HG02623 (cell line): ENCODE measurements at regions not wholly inside any gene's neighbourhood (a gene's known extent, or its start where the extent isn't known, plus 50 kb on each side); places are given as distances from the start of the nearest gene placed in this dataset.
"Not testable (repeated sequence)": the region's sequence is repeated elsewhere in the genome, so short reads cannot be mapped to it uniquely, and the experiment has no call there.

Experiments
- ATAC-seq: cut with Tn5 transposase; IDR thresholded peaks from one replicate; pipeline ENCODE4 v1.9.1; 2021; ENCODE audit warnings: moderate library complexity; ENCODE audit not compliant: unreplicated experiment

GRCh38 chr9:38195737-38196161 is 126.7 kb upstream of the SHB start:
- ATAC-seq, result no peak

DNA sequence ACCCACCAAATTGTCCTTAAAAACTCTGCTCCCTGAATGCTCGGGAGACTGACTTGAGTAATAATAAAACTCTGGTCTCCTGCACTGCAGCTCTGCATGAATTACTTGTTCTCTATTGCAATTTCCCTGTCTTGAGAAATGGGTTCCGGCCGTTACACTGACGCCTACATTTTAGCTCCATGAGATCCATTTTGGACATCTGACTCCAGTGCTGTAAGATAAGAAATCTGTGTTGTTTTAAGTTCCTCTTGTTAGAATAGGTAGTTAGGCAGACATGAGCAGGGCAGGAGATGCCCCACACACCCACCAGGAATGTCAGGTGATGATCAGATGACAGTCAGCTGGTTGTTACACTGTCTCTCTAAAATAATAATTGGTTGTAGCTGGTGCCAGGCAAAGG is 125.8 kb upstream of the SHB start:
- no peak for ATAC-seq

DNA sequence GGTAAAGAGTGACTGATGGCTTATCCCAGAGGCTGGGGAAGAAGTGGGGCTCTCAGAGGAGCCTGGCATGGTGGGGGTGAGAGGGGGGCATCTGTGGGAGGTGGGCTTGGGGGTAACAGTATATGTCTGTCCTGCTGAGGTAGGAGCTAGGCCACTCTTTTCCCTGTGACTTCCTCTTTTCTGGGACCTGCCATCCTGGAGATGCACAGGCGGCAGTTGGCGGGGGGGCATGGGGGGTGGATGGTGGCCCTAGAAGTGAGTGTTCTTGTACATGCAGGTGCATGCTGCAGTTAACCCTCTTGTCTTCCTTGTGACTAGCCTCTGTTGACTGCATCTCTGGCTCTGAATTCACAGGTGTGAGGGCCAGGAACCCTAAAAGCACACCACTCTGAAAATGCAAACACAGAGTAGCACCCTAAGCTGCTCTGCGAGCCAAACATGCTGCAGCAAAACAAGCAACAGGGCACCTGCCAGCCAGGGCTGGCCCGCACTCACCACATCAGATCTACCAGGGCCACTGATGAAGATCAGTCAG is 123.8 kb upstream of the SHB start:
- ATAC-seq, result no peak

- ATAC-seq, result no peak
These were observed 117.5 kb upstream of the SHB start for GRCh38 chr9:38186404-38187115.

DNA sequence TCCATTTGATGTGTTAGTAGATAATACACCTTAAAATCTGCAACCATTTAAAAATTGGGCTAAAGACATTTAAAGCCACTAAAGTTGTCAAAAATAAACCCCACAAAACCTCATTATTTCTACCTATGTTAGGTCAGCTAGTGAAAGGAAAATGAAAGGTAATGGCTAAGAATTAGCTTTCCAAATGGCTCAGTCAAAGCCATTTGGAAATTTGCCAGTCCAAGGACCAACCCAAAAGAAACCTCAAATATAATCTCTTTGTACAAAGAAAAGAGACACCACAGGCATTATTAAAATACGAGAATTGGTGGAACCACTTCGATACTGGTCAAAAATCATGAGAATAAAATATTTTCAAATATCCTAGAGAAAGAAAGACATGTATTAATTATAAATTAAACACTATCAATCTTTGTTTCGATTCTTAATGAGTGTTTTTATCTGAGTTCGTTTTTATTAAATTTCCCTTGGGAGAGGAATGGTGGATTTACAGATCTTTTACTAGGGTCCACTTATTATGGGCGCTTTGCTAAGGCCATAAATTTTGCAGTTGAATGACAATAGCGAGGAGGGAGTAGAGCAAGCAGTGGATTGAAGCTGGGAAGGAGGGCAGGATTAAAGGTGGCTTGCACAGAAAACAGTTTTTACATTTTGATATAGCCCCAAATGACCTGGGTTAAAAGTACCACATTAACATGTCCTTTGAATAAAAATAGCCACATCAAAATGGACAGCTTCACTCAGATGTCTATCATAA is 116.8 kb upstream of the SHB start:
- ATAC-seq, result no peak

DNA sequence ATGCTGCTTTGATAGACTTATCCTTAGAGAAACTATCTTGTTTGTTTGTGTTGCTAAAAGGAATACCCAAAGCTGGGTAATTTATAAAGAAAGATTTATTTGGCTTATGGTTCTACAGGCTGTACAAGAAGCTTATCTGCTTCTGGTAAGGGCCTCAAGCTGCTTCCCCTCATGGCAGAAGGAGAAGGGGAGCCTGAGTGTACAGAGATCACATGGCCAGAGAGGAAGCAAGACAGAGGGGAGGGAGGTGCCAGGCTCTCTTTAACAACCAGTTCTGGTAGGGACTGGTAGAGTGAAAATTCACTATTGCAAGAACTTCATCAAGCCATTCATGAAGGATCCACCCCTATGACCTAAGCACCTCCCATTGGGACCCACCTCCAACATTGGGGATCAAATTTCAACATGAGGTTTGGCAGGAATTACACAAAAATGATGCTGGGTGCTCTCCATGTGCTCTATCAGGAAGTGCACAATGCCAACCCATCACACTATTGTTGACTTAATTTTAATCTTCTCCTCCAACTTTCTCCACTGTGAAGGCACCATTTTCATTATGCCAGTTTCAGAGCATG is 115.1 kb upstream of the SHB start:
- no peak for ATAC-seq

GRCh38 chr9:38182321-38182720 is 113.3 kb upstream of the SHB start:
- no peak for ATAC-seq

DNA sequence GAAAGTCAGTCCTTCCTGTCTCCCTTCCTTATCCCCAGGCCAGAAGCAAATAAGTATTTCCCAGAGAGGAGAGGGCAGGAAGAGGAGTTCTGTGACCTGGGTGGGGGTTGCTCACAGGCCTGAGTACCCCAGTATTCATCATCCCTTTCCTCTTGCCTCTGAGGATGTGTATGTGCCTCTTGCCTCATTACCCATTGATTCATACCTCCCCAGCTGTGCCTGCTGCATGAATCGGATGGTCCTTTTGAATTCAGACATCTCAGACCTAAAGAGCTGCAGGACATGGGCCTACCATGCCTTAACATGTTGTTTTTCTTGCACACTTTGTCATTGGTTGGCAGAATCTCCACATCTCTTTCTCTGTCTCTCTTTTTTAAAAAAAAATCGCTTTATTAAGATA is 112.8 kb upstream of the SHB start:
- no peak for ATAC-seq

- no peak for ATAC-seq
These were observed 112.2 kb upstream of the SHB start for GRCh38 chr9:38181232-38181631.

DNA sequence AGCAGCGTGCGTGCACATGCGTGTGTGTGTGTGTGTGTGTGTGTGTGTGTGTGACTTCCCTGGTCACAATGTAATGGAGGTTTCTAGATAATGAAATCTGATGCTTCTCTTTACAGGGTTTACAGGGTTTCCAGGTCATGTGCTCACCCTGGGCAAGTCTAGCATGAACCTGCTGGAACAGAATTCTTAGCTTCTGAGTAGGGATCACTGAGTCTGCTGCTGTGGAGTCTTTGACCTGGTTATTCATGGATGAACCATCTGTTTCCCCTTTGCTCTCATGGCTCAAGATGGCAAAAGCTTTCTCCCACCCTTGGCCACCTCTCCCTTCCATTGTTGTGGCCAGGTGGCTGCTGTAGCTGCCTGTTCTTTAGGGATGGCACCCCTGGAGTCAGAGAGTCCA is 111.6 kb upstream of the SHB start:
- no peak for ATAC-seq

DNA sequence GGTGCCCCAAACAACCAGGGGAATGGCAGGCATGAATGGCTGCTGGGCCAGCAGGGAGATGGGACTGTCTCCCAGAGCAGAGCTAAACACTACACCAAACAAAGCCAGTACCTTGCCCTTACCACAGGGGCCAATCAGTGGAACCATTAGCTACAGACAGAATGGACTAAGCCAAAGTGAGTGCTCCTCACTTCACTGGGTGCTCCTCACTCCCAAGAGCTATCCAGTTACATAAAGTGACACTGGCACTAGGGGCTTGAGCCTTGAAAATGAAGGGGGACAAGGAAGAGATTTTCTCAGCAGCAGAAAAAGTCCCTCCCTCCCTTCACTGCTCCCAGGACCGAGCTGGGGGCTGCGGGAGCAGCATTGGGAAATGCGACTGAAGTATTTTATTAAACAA is 110.9 kb upstream of the SHB start:
- no peak for ATAC-seq

DNA sequence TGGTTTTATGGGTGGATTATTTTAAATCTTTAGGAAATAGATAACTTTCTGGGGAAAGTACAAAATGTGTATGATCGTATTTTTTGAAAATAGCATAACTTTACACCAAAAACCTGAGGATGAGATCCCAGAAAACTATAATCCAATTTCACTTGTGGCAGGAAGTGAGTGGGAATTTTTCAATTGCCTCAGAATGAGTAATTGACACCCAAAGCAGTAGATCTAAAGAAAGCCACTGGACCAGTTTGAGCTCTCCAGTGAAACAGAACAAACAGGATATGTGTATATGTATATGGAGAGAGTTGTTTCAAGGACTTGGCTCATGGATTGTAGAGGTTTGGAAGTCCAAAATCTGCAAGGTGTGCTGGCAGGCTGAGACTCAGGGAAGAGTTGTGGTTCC is 109.2 kb upstream of the SHB start:
- ATAC-seq, result no peak

DNA sequence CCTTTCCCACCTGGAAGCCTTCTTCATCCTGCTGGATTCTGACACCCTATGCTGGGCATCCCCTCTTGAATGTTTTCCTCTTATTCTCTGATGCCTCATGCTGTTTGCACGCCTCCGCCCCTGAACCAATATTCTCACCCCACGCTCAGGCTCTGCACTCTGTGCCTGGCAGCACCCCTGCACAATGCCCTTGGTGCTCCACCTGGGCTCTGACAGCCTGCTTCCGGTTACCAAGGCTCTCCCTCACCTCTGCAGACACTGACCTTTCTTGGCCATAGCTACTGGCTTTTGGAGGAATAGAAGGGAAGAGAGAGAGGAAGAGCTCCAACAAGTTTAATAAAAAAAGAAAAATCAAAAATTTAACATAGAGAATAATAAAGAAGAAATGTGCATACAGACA is 108.7 kb upstream of the SHB start:
- ATAC-seq, result no peak

- no peak for ATAC-seq
These were observed 107.2 kb upstream of the SHB start for GRCh38 chr9:38176251-38176650.

DNA sequence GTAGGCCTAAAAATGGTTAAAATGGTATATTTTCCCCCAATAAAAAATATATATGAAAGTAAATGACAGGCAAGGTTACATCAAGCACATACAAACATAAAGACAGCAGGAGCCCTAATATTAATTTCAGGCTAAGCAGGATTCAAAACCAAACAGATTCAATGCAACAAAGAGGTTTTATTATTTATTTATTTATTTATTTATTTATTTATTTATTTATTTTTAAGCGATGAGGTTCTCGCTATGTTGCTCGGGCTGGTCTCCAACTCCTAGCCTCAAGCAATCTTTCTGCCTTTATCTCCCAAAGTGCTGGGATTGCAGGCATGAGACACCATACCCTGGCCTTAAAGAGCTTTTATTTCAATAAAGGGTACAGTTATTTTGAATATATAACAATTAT is 106.4 kb upstream of the SHB start:
- ATAC-seq, result no peak

DNA sequence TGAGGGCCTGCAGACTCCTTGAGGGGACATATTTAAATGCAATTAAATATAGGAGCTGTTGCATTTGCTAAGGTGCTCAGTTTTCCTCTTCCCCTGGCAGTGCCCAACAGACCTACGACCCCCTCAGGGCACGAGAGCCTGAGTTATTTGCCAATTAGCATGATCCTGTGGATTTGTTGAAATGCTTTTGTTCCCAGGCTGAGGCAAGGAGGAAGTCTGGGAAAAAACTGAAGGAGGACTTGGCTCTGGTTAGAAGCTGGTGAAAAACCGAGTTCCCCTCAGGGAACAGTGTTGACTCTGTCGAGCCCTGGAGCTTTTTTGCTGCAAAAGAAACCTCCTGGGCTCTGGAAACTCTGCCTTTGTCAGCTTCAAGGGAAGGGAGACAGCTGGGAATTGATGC is 103.6 kb upstream of the SHB start:
- ATAC-seq, result no peak

DNA sequence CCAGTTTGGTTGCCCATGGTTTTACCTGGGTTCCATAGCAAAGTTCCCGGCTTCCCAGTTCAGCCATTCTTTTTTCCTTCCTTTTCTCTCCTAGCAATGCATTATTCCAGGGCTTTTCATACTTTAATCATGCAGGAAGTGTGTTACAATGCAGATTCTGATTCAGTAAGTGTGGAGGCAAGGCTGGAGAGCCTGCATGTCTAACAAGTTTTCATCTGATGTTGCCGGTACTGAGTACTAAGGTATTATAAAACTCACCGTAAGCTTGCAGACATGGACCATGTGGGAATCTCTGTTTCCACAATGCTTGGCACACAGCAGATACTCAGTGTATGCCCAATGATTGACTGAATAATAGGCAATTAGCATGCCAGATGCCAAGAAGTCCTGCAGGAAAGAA is 102.9 kb upstream of the SHB start:
- no peak for ATAC-seq

GRCh38 chr9:38171538-38171884 is 102.5 kb upstream of the SHB start:
- ATAC-seq, result no peak

- not testable (repeated sequence) for ATAC-seq
These were observed 101.9 kb upstream of the SHB start for GRCh38 chr9:38170763-38171537.

DNA sequence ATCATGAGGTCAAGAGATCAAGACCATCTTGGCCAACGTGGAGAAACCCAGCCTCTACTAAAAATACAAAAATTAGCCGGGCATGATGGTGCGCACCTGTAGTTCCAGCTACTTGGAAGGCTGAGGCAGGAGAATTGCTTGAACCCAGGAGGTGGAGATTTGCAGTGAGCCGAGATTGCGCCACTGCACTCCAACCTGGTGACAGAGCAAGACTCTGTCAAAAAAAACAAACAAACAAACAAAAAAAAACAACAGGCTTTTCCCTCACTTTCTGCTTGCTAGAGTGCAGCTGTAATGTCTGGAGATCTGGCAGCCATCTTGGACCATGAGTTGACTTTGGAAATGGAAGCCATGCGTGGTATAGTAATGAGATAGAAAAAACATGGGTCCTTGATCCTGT is 101.1 kb upstream of the SHB start:
- ATAC-seq, result not testable (repeated sequence)

GRCh38 chr9:38166501-38166900 is 97.5 kb upstream of the SHB start:
- no peak for ATAC-seq
